ENCODE measurements at regions not wholly inside any gene's neighbourhood (a gene's known extent, or its start where the extent isn't known, plus 50 kb on each side); places are given as distances from the start of the nearest gene placed in this dataset.

- Histone ChIP-seq H3K9me3 (ENCODE audit: insufficient read depth, low read depth, low read length) (no peaks in the 10 kb centered on the region), H2AFZ (ENCODE audit: insufficient read depth, low read length, poor library complexity) (no peak overlapping the region), H3K9ac (ENCODE audit: low read length) (no peak overlapping the region), H3K36me3 (ENCODE audit: control insufficient read depth in 1 of 2, insufficient read depth in 2 of 2, low read length in 2 of 2) (no peaks in the 10 kb centered on the region), H3K4me1 (ENCODE audit: control insufficient read depth in 1 of 2, insufficient read depth in 2 of 2, low read length in 2 of 2) (no peaks in the 10 kb centered on the region), H3K23ac (ENCODE audit: low read length) (no peak overlapping the region), H3K79me1 (ENCODE audit: low read length) (no peaks in the 10 kb centered on the region), H2AK5ac (ENCODE audit: low read length) (no peak overlapping the region), H3K4me2 (ENCODE audit: low read length) (no peak overlapping the region), H3K79me2 (ENCODE audit: control insufficient read depth, insufficient read depth, low read length, poor library complexity) (no peaks in the 10 kb centered on the region), H3K18ac (ENCODE audit: low read length) (no peak overlapping the region), H3K4ac (ENCODE audit: low read depth, low read length) (no peak overlapping the region), H3K27me3 (ENCODE audit: insufficient read depth, low read length) (no peaks in the 10 kb centered on the region), H4K91ac (ENCODE audit: low read depth, low read length) (no peak overlapping the region), H2BK5ac (ENCODE audit: low read depth, low read length, poor library complexity) (no peak overlapping the region), H3K27ac (ENCODE audit: low read depth, low read length) (no peak overlapping the region), H2BK12ac (ENCODE audit: low read length) (no peak overlapping the region), H3K4me3 (ENCODE audit: low read depth, low read length) (no peak overlapping the region), H4K12ac (ENCODE audit: low read depth, low read length) (no peak overlapping the region), H4K8ac (ENCODE audit: low read depth, low read length) (no peak overlapping the region), H2BK120ac (ENCODE audit: insufficient read depth, low read length, poor library complexity) (no peak overlapping the region), H3K14ac (ENCODE audit: low read length) (no peak overlapping the region)
- WGBS (ENCODE audit: extremely low coverage, insufficient coverage, insufficient read length): no CpG with 5 or more reads among the region's 1 CpG
- no peak for DNase-seq
These were observed 50.1 kb upstream of the EFEMP1 start for GRCh38 chr2:55973673-55974072.

- H3K4me3 ChIP-seq (ENCODE audit: low read depth, low read length): no peak overlapping the region
These were observed 53.1 kb upstream of the EFEMP1 start for GRCh38 chr2:55976681-55977080.

GRCh38 chr2:55985406-55985805 is 61.8 kb upstream of the EFEMP1 start:
- Histone ChIP-seq H3K18ac (ENCODE audit: low read length) (no peak overlapping the region), H2AFZ (ENCODE audit: insufficient read depth, low read length, poor library complexity) (no peak overlapping the region), H3K79me2 (ENCODE audit: control insufficient read depth, insufficient read depth, low read length, poor library complexity) (no peaks in the 10 kb centered on the region), H2BK120ac (ENCODE audit: insufficient read depth, low read length, poor library complexity) (no peak overlapping the region), H3K4me2 (ENCODE audit: low read length) (no peak overlapping the region), H4K91ac (ENCODE audit: low read depth, low read length) (no peak overlapping the region), H4K12ac (ENCODE audit: low read depth, low read length) (no peak overlapping the region), H3K27me3 (ENCODE audit: insufficient read depth, low read length) (no peaks in the 10 kb centered on the region), H3K9ac (ENCODE audit: low read length) (no peak overlapping the region), H3K4me3 (ENCODE audit: low read depth, low read length) (no peak overlapping the region), H3K23ac (ENCODE audit: low read length) (no peak overlapping the region), H2BK12ac (ENCODE audit: low read length) (no peak overlapping the region), H2AK5ac (ENCODE audit: low read length) (no peak overlapping the region), H3K36me3 (ENCODE audit: control insufficient read depth in 1 of 2, insufficient read depth in 2 of 2, low read length in 2 of 2) (no peaks in the 10 kb centered on the region), H3K79me1 (ENCODE audit: low read length) (no peaks in the 10 kb centered on the region), H2BK5ac (ENCODE audit: low read depth, low read length, poor library complexity) (no peak overlapping the region), H3K14ac (ENCODE audit: low read length) (no peak overlapping the region), H3K27ac (ENCODE audit: low read depth, low read length) (no peak overlapping the region), H3K4me1 (ENCODE audit: control insufficient read depth in 1 of 2, insufficient read depth in 2 of 2, low read length in 2 of 2) (no peaks in the 10 kb centered on the region), H3K9me3 (ENCODE audit: insufficient read depth, low read depth, low read length) (no peaks in the 10 kb centered on the region), H4K8ac (ENCODE audit: low read depth, low read length) (no peak overlapping the region), H3K4ac (ENCODE audit: low read depth, low read length) (no peak overlapping the region)
- no CpG with 5 or more reads among the region's 1 CpG for WGBS (ENCODE audit: extremely low coverage, insufficient coverage, insufficient read length)
- DNase-seq: no peak

More at GRCh38 chr2:55976681-55977080, 53.1 kb upstream of the EFEMP1 start:
- Histone ChIP-seq H3K23ac (ENCODE audit: low read length) (no peak overlapping the region), H4K12ac (ENCODE audit: low read depth, low read length) (no peak overlapping the region), H3K9ac (ENCODE audit: low read length) (no peak overlapping the region), H3K79me2 (ENCODE audit: control insufficient read depth, insufficient read depth, low read length, poor library complexity) (no peaks in the 10 kb centered on the region), H2BK120ac (ENCODE audit: insufficient read depth, low read length, poor library complexity) (no peak overlapping the region), H3K79me1 (ENCODE audit: low read length) (no peaks in the 10 kb centered on the region), H3K4me2 (ENCODE audit: low read length) (no peak overlapping the region), H2AK5ac (ENCODE audit: low read length) (no peak overlapping the region), H3K36me3 (ENCODE audit: control insufficient read depth in 1 of 2, insufficient read depth in 2 of 2, low read length in 2 of 2) (no peaks in the 10 kb centered on the region), H4K91ac (ENCODE audit: low read depth, low read length) (no peak overlapping the region), H3K14ac (ENCODE audit: low read length) (no peak overlapping the region), H2BK5ac (ENCODE audit: low read depth, low read length, poor library complexity) (no peak overlapping the region), H3K27ac (ENCODE audit: low read depth, low read length) (no peak overlapping the region), H3K9me3 (ENCODE audit: insufficient read depth, low read depth, low read length) (no peaks in the 10 kb centered on the region), H3K18ac (ENCODE audit: low read length) (no peak overlapping the region), H2AFZ (ENCODE audit: insufficient read depth, low read length, poor library complexity) (no peak overlapping the region), H3K27me3 (ENCODE audit: insufficient read depth, low read length) (no peaks in the 10 kb centered on the region), H2BK12ac (ENCODE audit: low read length) (no peak overlapping the region), H4K8ac (ENCODE audit: low read depth, low read length) (no peak overlapping the region), H3K4me1 (ENCODE audit: control insufficient read depth in 1 of 2, insufficient read depth in 2 of 2, low read length in 2 of 2) (no peaks in the 10 kb centered on the region), H3K4ac (ENCODE audit: low read depth, low read length) (no peak overlapping the region)
- no peak for DNase-seq

GRCh38 chr2:55986001-55986400 is 62.4 kb upstream of the EFEMP1 start:
- no peak overlapping the region for H2BK120ac ChIP-seq (ENCODE audit: insufficient read depth, low read length, poor library complexity)
- no peak overlapping the region for H3K4me3 ChIP-seq (ENCODE audit: low read depth, low read length)
- H2BK5ac ChIP-seq (ENCODE audit: low read depth, low read length, poor library complexity): no peak overlapping the region
- no peak overlapping the region for H3K18ac ChIP-seq (ENCODE audit: low read length)
- no peak overlapping the region for H2AFZ ChIP-seq (ENCODE audit: insufficient read depth, low read length, poor library complexity)
- no peaks in the 10 kb centered on the region for H3K79me1 ChIP-seq (ENCODE audit: low read length)
- H3K14ac ChIP-seq (ENCODE audit: low read length): no peak overlapping the region
- WGBS (ENCODE audit: extremely low coverage, insufficient coverage, insufficient read length): no CpG with 5 or more reads among the region's 2 CpGs
- no peak overlapping the region for H4K91ac ChIP-seq (ENCODE audit: low read depth, low read length)
- no peak overlapping the region for H4K8ac ChIP-seq (ENCODE audit: low read depth, low read length)
- H3K4me2 ChIP-seq (ENCODE audit: low read length): no peak overlapping the region
- no peak overlapping the region for H3K9ac ChIP-seq (ENCODE audit: low read length)
- H3K23ac ChIP-seq (ENCODE audit: low read length): no peak overlapping the region
- no peak overlapping the region for H3K27ac ChIP-seq (ENCODE audit: low read depth, low read length)
- no peaks in the 10 kb centered on the region for H3K9me3 ChIP-seq (ENCODE audit: insufficient read depth, low read depth, low read length)
- no peaks in the 10 kb centered on the region for H3K79me2 ChIP-seq (ENCODE audit: control insufficient read depth, insufficient read depth, low read length, poor library complexity)
- no peak overlapping the region for H3K4ac ChIP-seq (ENCODE audit: low read depth, low read length)
- H4K12ac ChIP-seq (ENCODE audit: low read depth, low read length): no peak overlapping the region
- no peaks in the 10 kb centered on the region for H3K36me3 ChIP-seq (ENCODE audit: control insufficient read depth in 1 of 2, insufficient read depth in 2 of 2, low read length in 2 of 2)
- no peaks in the 10 kb centered on the region for H3K27me3 ChIP-seq (ENCODE audit: insufficient read depth, low read length)
- no peak overlapping the region for H2AK5ac ChIP-seq (ENCODE audit: low read length)
- DNase-seq: no peak
- H2BK12ac ChIP-seq (ENCODE audit: low read length): no peak overlapping the region
- H3K4me1 ChIP-seq (ENCODE audit: control insufficient read depth in 1 of 2, insufficient read depth in 2 of 2, low read length in 2 of 2): no peaks in the 10 kb centered on the region
